Stimulated activated memory B cell treated with anti-CD40 and anti-IgM and Interleukin-4, amounts not matched to agents 10 μg/mL and 1 μg/mL and 100 μg/mL, for 72 hours (primary cell): ENCODE measurements at regions not wholly inside any gene's neighbourhood (a gene's known extent, or its start where the extent isn't known, plus 50 kb on each side); places are given as distances from the start of the nearest gene placed in this dataset.
"Not testable (repeated sequence)": the region's sequence is repeated elsewhere in the genome, so short reads cannot be mapped to it uniquely, and the experiment has no call there.

Experiments
- ATAC-seq: fragments of 150-1000 bp; cut with Tn5 transposase; 2 replicates; pipeline ENCODE4 v1.10.0; 2021
- H3K27ac Mint-ChIP-seq: one replicate; pipeline ENCODE4 v1.8.0; 2022; ENCODE audit warnings: mild to moderate bottlenecking, mixed read lengths
- H3K27me3 Mint-ChIP-seq: one replicate; pipeline ENCODE4 v1.8.0; 2022; ENCODE audit warnings: mixed read lengths
- H3K36me3 Mint-ChIP-seq: one replicate; pipeline ENCODE4 v1.8.0; 2022; ENCODE audit warnings: mixed read lengths
- H3K4me1 Mint-ChIP-seq: one replicate; pipeline ENCODE4 v1.8.0; 2022; ENCODE audit warnings: mixed read lengths
- H3K4me3 Mint-ChIP-seq: one replicate; pipeline ENCODE4 v1.8.0; 2022; ENCODE audit warnings: mild to moderate bottlenecking, moderate library complexity, mixed read lengths
- H3K9me3 Mint-ChIP-seq: one replicate; pipeline ENCODE4 v1.8.0; 2022; ENCODE audit warnings: mixed read lengths

DNA sequence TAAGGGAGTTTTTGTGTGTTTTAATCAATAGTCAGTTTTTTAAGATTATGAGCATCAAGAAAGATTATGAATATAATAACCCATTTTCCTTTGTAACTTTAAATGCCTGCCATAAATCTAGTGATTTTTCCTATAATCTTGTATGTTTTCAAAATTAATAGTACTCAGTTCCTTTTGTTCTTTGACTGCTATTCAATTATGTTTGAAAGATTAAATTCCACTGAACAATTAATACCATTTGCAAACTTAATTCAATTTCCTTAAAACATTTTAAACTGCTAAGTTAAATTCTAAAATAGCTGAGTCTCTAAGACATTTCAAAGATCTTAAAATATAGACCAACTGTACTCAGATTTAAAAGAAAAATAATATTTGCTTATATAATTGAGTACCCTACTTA, 1173.9 kb upstream of the TMEFF2 start:
- Mint-ChIP-seq H3K27me3 (no peaks in the 10 kb centered on the region), H3K4me3 (no peak overlapping the region), H3K4me1 (no peaks in the 10 kb centered on the region), H3K27ac (no peak overlapping the region), H3K36me3 (no peaks in the 10 kb centered on the region), H3K9me3 (peaks cover 3% of the 10 kb centered on the region)
- ATAC-seq, result no peak

DNA sequence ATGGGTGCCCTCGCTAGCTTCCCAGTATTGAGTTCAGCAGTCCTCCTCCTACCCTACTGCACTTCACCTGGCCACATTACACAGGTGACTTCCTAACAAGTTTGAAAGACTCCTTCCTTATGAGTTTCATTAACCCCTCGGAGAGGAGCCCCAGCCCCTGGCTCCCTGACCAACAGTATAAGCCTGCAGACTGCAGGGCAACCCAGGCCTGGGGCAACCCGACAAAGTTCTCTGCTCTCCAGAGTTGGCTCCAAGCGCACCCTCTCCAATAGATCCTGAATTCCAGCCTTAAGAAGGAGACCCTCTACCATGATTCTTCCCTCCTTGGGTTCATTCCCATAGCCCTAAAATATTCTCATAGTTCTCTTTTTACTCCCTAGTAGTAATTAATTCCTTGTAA, 1162.8 kb upstream of the TMEFF2 start:
- Mint-ChIP-seq H3K4me3 (no peak overlapping the region), H3K4me1 (no peaks in the 10 kb centered on the region), H3K27me3 (no peaks in the 10 kb centered on the region), H3K36me3 (no peaks in the 10 kb centered on the region), H3K27ac (no peak overlapping the region), H3K9me3 (no peaks in the 10 kb centered on the region)
- ATAC-seq, result no peak

DNA sequence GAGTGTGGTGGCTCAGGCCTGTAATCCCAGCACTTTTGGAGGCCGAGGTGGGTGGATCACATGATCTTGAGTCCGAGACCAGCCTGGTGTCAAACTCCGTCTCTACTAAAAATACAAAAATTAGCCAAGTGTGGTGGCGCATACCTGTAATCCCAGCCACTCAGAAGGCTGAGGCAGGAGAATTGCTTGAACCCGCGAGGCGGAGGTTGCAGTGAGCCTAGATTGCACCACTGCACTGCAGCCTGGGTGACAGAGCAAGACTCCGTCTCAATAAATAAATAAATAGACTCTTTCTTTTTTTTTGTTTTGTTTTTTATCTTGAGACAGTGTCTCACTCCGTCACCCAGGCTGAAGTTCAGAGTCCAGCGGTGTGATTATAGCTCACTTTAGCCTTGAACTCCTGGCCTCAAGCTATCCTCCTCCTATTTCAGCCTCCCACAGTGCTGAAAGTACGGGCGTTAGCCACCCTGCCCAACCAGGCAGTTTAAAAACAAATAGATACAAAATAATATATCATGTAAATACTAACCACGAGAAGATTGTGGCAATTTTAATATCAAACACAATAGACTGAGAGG, 1158.0 kb upstream of the TMEFF2 start:
- not testable (repeated sequence) for H3K9me3 Mint-ChIP-seq, H3K4me3 Mint-ChIP-seq, H3K36me3 Mint-ChIP-seq, H3K27me3 Mint-ChIP-seq, H3K4me1 Mint-ChIP-seq, H3K27ac Mint-ChIP-seq, ATAC-seq

DNA sequence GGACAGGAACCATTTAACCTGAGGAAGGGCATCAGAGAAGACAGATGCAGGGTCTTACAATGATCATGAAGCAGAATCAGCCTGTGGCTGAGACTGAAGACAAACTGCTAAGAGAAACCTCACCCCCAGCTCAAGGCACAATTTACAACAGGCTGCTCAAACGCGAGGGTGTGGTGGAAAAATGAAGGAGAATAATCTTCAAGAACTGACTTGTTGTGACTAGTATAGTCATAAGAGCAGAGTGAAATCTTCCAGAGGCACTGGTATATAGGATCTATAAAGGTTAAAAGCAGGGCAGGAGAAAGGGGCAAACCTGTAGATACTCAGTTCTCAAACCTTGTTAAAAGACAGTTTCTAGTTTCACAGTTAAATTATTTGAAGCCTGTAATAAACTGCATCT, 1155.8 kb upstream of the TMEFF2 start:
- no peaks in the 10 kb centered on the region for H3K9me3 Mint-ChIP-seq
- no peaks in the 10 kb centered on the region for H3K27me3 Mint-ChIP-seq
- H3K36me3 Mint-ChIP-seq, result no peaks in the 10 kb centered on the region
- H3K27ac Mint-ChIP-seq, result no peak overlapping the region
- no peak for ATAC-seq
- no peak overlapping the region for H3K4me3 Mint-ChIP-seq
- H3K4me1 Mint-ChIP-seq, result peaks cover 7% of the 10 kb centered on the region

DNA sequence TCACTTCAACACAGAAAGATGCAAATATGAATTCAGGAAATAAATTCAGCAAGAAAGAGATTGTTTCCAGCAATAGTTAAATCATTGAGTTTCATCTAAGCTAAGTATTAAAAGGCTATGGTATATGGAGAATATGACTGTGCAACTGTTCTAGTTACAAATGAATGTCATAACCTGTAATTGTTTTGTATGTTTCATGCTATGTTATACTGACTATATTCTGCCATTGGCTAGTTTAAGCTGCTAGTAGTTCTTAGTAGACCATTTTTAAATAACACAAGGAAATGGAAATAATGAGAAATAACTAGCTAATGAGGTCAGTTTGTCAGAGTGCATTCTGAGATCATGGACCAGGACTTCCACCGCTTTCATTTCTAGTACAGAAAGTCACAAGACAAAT, 1154.9 kb upstream of the TMEFF2 start:
- ATAC-seq, result no peak
- H3K4me1 Mint-ChIP-seq, result peaks cover 7% of the 10 kb centered on the region

DNA sequence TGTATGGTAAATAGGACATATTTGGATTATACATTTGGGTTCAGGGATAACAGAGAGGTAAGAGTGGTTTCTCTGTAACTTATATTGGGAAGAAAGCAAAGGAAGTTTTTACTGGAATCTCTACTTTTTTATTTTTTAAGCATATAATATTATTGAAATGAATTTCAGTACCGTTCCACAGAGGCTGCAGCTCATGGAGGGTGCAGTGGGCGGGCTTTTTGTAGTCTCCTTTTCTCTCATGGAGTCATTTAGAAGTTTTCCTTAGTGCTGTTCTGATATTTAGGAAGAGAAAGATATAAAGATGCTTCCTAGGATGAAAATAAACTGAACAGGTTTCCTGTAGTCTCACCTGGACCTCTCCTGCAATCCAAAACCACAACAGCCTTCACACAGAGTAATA, 1153.3 kb upstream of the TMEFF2 start:
- H3K36me3 Mint-ChIP-seq, result no peaks in the 10 kb centered on the region
- no peaks in the 10 kb centered on the region for H3K27me3 Mint-ChIP-seq
- H3K4me3 Mint-ChIP-seq, result peak overlapping the region; percentile 67
- peaks cover 8% of the 10 kb centered on the region for H3K4me1 Mint-ChIP-seq
- no peak for ATAC-seq
- H3K27ac Mint-ChIP-seq, result no peak overlapping the region
- no peaks in the 10 kb centered on the region for H3K9me3 Mint-ChIP-seq

More for the DNA sequence above, 1154.9 kb upstream of the TMEFF2 start:
- H3K27me3 Mint-ChIP-seq, result no peaks in the 10 kb centered on the region
- H3K4me3 Mint-ChIP-seq, result no peak overlapping the region
- no peak overlapping the region for H3K27ac Mint-ChIP-seq
- H3K36me3 Mint-ChIP-seq, result no peaks in the 10 kb centered on the region
- no peaks in the 10 kb centered on the region for H3K9me3 Mint-ChIP-seq

DNA sequence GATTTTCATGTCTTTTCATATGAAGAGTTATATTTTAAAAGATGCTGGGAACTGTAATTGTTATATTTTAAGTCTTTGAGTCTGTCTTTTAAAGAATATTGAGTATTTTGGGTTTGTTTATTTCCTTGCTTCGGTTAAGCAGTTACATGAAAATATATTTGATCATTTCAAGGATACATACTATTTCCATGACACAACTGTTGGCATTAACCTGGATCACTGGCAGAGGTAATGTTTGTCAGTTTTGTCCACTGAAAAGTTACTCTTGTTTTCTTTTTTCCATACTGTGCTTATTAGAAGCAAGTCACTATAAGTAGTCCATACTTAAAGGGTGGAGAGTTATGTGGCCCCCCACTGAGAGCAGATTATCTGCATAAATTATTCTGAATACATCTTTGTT, 1142.0 kb upstream of the TMEFF2 start:
- Mint-ChIP-seq H3K36me3 (no peaks in the 10 kb centered on the region), H3K9me3 (no peaks in the 10 kb centered on the region), H3K4me3 (no peak overlapping the region), H3K27ac (no peak overlapping the region), H3K4me1 (peaks cover 10% of the 10 kb centered on the region), H3K27me3 (no peaks in the 10 kb centered on the region)
- no peak for ATAC-seq

DNA sequence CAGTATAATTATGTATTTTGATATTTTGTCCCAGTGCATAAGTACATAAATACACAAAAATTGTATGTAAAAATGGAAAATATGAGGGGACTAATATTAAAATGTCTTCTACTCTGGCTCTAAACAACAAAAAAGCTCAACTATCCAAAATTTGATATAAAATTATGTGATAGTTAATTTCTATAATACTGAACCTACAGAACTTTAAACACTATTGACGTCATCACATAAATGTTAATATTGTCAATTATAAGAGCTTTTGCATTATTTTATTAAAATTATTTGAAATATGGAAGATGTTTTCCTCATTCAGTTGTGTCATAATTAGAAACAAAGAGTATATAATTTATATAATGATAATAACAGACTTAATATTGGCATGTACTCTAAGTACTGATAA, 1139.7 kb upstream of the TMEFF2 start:
- peaks cover 15% of the 10 kb centered on the region for H3K4me1 Mint-ChIP-seq
- no peaks in the 10 kb centered on the region for H3K27me3 Mint-ChIP-seq
- H3K27ac Mint-ChIP-seq, result no peak overlapping the region
- H3K9me3 Mint-ChIP-seq, result no peaks in the 10 kb centered on the region
- no peaks in the 10 kb centered on the region for H3K36me3 Mint-ChIP-seq
- H3K4me3 Mint-ChIP-seq, result no peak overlapping the region
- no peak for ATAC-seq

DNA sequence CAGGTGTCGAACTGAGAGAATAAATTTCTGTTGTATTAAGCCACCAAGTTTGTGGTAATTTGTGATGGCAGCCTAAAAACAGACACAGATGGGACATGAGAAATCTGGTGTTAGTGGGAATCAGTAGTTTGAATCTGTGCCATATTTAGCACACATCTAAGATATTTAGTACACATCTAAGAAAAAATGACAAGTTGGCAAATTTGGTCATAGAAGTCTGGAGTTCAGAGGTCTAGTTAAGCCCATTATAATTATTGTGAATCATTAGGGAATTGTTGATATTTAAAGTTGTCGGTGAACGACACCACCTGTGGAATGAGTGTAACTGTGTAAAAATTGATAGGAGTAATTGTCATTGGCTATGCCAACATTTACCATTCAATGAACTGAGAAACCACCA, 1138.8 kb upstream of the TMEFF2 start:
- Mint-ChIP-seq H3K36me3 (no peaks in the 10 kb centered on the region), H3K27me3 (no peaks in the 10 kb centered on the region), H3K4me1 (peaks cover 15% of the 10 kb centered on the region), H3K4me3 (no peak overlapping the region), H3K27ac (no peak overlapping the region), H3K9me3 (no peaks in the 10 kb centered on the region)
- ATAC-seq, result no peak

DNA sequence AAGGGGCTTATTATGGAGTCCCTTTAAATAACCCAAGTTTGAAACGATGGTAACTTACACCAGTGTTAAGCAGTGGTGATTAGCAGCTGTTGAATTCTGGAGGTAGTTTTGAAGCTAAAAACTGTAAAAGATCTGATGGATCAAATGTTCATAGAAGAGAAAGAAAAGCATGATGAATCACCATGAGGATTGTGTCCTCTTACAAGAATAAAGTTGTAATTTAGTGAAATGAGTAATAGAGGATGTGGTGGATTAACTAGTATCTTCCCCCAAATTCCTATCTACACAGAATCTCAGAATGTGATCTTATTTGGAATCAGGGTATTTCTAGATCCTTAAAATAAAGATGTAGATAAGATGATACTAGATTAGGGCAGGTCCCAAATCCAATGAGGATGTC, 1138.2 kb upstream of the TMEFF2 start:
- no peaks in the 10 kb centered on the region for H3K9me3 Mint-ChIP-seq
- no peaks in the 10 kb centered on the region for H3K36me3 Mint-ChIP-seq
- ATAC-seq, result no peak

DNA sequence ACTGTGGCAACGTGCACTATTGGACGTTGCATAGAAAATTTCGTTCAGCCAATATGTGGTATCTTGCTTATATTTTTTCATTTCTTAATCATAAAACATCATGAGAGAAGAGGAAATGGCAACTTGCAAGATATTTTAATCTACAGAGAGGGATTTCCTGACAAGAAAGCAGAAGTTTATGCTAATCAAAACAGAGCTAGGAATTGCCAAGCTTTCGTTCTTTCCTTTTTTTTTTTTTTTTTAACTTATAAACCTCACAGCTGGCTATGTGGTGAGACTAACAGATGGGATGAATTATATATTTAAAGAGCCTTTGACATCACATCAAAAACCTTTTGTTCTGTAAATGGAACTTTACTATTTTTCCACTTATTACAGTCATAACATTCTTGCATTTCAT, 1136.9 kb upstream of the TMEFF2 start:
- peaks cover 15% of the 10 kb centered on the region for H3K4me1 Mint-ChIP-seq
- H3K27me3 Mint-ChIP-seq, result no peaks in the 10 kb centered on the region
- no peak overlapping the region for H3K27ac Mint-ChIP-seq
- no peaks in the 10 kb centered on the region for H3K36me3 Mint-ChIP-seq
- no peak for ATAC-seq
- no peak overlapping the region for H3K4me3 Mint-ChIP-seq
- H3K9me3 Mint-ChIP-seq, result no peaks in the 10 kb centered on the region

More for the DNA sequence above, 1138.2 kb upstream of the TMEFF2 start:
- Mint-ChIP-seq H3K27me3 (no peaks in the 10 kb centered on the region), H3K27ac (no peak overlapping the region), H3K4me3 (no peak overlapping the region), H3K4me1 (peaks cover 15% of the 10 kb centered on the region)

DNA sequence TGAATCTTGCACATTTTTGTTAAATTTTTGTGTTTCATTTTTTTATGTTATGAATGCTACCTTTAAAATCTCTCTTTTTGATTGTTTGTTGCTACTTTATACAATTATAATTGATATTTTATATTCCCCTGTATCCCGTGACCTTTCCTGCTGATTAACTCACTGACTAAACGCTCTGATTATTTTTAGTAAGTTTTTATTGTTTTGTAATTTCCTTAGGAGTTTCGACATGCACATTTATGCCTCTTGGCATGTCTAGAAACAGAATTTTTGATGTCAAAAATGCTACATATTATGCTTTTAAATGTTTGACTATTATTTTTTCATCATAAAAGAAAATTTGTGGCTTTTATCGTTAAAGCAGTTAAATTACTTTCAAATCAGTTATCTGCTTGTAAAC, 1131.6 kb upstream of the TMEFF2 start:
- no peak overlapping the region for H3K27ac Mint-ChIP-seq
- H3K4me1 Mint-ChIP-seq, result peaks cover under 1% of the 10 kb centered on the region
- no peaks in the 10 kb centered on the region for H3K36me3 Mint-ChIP-seq
- no peaks in the 10 kb centered on the region for H3K27me3 Mint-ChIP-seq
- no peaks in the 10 kb centered on the region for H3K9me3 Mint-ChIP-seq
- no peak for ATAC-seq
- no peak overlapping the region for H3K4me3 Mint-ChIP-seq

DNA sequence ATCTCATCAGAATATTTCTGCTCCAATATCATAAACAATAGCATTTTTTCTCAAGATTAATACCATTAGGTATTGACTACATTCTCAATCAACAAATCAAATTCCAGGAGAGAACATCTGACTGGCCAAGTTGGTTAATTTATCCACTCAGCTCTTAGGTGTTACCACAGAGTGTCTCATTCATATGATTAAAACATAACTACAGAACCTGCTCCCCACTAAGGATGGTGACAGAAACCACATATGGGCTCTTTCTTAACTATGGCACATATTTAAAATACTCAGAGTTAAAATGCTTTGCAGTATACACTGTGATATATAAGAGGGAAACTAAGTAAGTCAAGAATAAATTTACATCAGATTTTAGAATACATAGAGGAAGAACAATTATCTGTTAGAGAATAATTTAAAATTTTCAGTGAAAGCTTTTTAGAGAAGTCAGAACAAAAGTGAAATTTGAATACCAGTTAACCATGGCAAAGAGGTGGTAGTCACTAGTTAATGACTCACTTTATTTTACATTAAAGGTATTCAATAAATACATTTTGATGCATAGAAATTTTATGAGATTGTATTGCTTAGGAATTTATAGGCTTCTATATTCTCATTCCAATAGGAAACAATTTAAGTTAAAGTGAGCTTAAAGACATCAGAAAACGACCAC, 1120.8 kb upstream of the TMEFF2 start:
- peak; percentile 41 for ATAC-seq
- H3K27ac Mint-ChIP-seq, result no peak overlapping the region
- no peak overlapping the region for H3K4me3 Mint-ChIP-seq
- peaks cover 7% of the 10 kb centered on the region for H3K4me1 Mint-ChIP-seq
- H3K27me3 Mint-ChIP-seq, result no peaks in the 10 kb centered on the region
- H3K9me3 Mint-ChIP-seq, result no peaks in the 10 kb centered on the region
- H3K36me3 Mint-ChIP-seq, result no peaks in the 10 kb centered on the region

DNA sequence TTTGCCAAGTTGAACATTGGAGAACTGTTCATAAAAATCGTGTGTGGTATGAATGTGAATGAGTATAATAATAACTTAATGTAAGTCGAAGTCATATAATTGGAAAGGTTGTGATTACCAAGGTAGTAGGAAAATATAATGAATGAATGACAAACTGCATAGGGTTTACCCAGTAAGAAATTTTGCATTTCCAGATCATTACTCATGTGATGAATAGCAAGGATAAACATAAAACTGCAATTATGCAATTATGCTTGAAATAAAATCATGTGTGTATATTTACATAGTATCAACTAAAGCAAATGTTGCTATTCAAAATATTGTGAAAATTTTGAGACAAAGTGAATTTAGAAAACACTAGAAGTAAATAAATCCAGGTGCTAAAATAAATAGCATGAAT, 1108.7 kb upstream of the TMEFF2 start:
- Mint-ChIP-seq H3K36me3 (no peaks in the 10 kb centered on the region), H3K4me3 (no peak overlapping the region), H3K9me3 (no peaks in the 10 kb centered on the region), H3K4me1 (no peaks in the 10 kb centered on the region), H3K27me3 (no peaks in the 10 kb centered on the region), H3K27ac (no peak overlapping the region)
- ATAC-seq, result no peak

DNA sequence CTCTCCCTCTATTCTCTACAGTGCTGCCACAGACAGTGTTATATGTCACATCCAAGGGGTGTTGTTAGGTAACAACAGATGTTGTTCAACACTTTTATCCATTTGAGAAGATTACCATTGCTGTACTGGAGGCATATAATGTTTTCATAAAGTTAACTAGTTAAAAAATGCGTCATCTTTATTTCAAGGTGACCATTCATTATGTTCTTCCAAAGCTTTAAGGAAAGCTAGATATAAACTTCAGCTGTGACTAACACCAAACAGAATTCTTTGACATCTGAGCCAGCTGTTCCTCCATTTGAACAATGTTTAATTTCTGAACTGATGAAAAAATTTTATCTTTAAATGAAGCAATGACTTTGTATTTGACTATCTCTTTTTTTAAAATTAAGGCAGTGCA, 1099.6 kb upstream of the TMEFF2 start:
- H3K27ac Mint-ChIP-seq, result no peak overlapping the region
- ATAC-seq, result no peak
- no peak overlapping the region for H3K4me3 Mint-ChIP-seq
- no peaks in the 10 kb centered on the region for H3K36me3 Mint-ChIP-seq
- H3K27me3 Mint-ChIP-seq, result no peaks in the 10 kb centered on the region
- no peaks in the 10 kb centered on the region for H3K9me3 Mint-ChIP-seq
- no peaks in the 10 kb centered on the region for H3K4me1 Mint-ChIP-seq

DNA sequence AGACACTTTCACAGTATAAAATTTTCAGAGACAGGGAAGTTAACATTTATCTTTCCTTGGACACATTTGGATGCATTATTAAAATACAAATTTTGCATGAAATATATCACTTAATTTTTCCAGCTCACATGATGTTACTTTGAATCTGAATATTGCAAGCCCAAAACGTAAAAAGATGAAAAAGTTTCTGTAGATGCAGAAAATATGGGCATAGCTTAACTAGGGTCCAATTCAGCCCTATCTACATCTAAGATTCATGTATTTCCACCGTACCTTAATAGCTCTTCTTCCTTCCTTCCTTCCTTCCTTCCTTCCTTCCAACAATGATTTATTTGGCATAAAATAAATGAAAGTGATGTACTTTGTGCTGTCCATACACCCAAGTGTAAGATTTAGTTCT, 1084.6 kb upstream of the TMEFF2 start:
- Mint-ChIP-seq H3K27me3 (no peaks in the 10 kb centered on the region), H3K9me3 (no peaks in the 10 kb centered on the region), H3K4me1 (no peaks in the 10 kb centered on the region), H3K4me3 (no peak overlapping the region), H3K36me3 (no peaks in the 10 kb centered on the region), H3K27ac (no peak overlapping the region)
- no peak for ATAC-seq
